Activated naive CD8-positive, alpha-beta T cell treated with anti-CD3 and anti-CD28 coated beads for 36 hours (primary cell): ENCODE measurements at regions not wholly inside any gene's neighbourhood (a gene's known extent, or its start where the extent isn't known, plus 50 kb on each side); places are given as distances from the start of the nearest gene placed in this dataset.

Experiments
- DNase-seq: peaks from one replicate; pipeline ENCODE4 v3.0.0; 2021
- H3K27ac Mint-ChIP-seq: one replicate; pipeline ENCODE4 v1.8.0; 2022; ENCODE audit warnings: mild to moderate bottlenecking, moderate library complexity, mixed read lengths
- H3K27me3 Mint-ChIP-seq: one replicate; pipeline ENCODE4 v1.8.0; 2022; ENCODE audit warnings: mild to moderate bottlenecking, mixed read lengths
- H3K36me3 Mint-ChIP-seq: one replicate; pipeline ENCODE4 v1.8.0; 2021; ENCODE audit warnings: mild to moderate bottlenecking, mixed read lengths
- H3K4me1 Mint-ChIP-seq: one replicate; pipeline ENCODE4 v1.8.0; 2021; ENCODE audit warnings: mixed read lengths
- H3K4me3 Mint-ChIP-seq: one replicate; pipeline ENCODE4 v1.8.0; 2022; ENCODE audit warnings: mild to moderate bottlenecking, moderate library complexity, mixed read lengths
- H3K9me3 Mint-ChIP-seq: one replicate; pipeline ENCODE4 v1.8.0; 2022; ENCODE audit warnings: mixed read lengths

DNA sequence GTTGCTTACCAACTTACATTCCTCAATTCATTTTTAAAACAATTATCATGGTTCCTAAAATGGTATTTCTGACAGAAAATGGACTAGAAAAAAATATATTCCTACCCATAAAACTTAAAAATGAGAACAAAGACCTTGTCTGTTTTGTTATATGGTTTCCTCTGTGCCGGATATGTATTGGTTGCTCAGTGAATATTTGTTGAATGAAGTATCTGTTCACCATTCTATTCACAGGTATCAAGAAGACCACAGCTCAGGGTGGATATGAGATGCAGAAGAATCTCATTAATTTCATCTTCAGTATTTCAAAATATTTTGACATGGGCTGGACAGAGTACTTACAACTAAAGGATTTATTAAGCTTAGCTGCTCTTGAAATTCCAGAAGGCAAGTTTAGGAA, 58.1 kb downstream of the TUSC7 start:
- no peak overlapping the region for H3K4me3 Mint-ChIP-seq
- peaks cover 3% of the 10 kb centered on the region for H3K27me3 Mint-ChIP-seq
- no peak for DNase-seq
- no peak overlapping the region for H3K27ac Mint-ChIP-seq
- H3K4me1 Mint-ChIP-seq = peaks cover 1% of the 10 kb centered on the region
- no peaks in the 10 kb centered on the region for H3K36me3 Mint-ChIP-seq
- no peaks in the 10 kb centered on the region for H3K9me3 Mint-ChIP-seq

DNA sequence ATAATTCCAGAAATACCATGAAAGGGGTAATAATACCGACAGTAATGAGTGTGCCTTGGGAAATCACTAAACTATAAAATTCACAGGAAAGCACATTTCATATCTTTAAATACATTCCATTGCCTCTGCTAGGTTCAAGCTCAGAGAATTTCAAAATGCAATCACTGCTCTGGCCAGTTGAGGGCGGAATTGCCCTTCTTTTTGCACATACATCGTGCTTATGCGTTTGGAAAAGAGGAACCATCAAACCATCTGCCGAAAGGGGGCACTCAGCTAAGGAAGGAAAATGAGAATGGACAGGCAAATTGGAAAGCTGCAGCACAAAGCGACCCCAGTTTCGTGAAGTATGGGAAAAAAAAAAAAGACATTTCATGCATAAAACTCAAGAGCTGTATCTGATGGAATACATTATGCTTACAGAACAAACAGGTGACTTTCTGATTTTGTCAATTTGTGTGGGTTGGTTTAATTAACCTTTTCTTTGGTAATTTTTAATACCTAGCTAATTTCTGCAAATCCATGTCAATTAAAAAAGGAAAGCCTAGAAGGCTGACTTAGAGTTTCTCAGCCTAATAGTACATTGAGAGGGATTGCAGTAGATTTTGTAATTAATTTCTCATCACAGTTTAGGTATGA, 61.4 kb downstream of the TUSC7 start:
- Mint-ChIP-seq H3K36me3 (no peaks in the 10 kb centered on the region), H3K27ac (no peak overlapping the region), H3K4me3 (no peak overlapping the region), H3K9me3 (no peaks in the 10 kb centered on the region), H3K4me1 (peaks cover 1% of the 10 kb centered on the region), H3K27me3 (peaks cover 3% of the 10 kb centered on the region)
- DNase-seq = peak; percentile 35

DNA sequence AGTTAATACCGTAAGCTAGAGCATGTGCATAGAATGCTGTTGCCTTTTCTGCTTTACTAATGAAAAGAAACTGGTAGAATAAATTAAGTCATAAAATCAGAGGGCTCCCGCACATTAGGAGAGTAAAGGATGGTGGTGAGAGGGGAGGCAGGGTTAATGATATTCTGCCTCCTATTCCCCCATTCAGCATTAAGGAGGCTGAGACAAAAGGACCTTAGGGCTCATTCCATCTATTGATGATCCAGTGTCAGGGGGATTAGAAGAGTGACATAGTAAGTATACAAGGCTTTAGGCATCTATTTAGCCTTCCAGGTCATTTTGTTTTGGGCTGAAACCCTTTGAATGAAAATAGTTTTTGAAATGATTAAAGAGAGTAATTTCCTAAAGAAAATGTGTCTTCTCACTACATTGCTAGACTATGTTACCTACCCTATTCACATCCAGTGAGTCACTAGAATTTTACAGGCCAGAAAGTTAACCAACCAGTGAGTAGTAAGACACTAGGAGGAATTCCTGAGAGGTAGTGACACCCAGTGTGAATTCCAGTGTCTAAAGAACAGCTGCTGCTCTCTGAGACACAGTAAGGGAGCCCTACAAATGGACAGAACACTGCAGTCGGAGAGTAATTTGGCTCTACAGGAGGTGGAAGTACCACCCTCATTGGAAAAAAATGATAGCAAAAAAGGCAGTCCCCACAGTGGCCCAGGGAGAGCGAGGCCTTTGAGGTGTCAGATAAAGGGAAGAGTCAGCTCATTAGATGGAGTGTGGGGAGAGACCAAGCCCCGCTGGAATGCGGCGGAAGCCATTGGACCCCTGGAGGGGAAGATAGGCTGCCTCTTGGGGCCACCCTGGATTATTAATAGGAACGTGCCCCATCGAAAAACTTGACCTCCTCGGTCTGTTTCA, 67.6 kb downstream of the TUSC7 start:
- Mint-ChIP-seq H3K27me3 (no peaks in the 10 kb centered on the region), H3K4me1 (no peaks in the 10 kb centered on the region), H3K27ac (no peak overlapping the region), H3K4me3 (no peak overlapping the region), H3K36me3 (no peaks in the 10 kb centered on the region), H3K9me3 (no peaks in the 10 kb centered on the region)
- no peak for DNase-seq

DNA sequence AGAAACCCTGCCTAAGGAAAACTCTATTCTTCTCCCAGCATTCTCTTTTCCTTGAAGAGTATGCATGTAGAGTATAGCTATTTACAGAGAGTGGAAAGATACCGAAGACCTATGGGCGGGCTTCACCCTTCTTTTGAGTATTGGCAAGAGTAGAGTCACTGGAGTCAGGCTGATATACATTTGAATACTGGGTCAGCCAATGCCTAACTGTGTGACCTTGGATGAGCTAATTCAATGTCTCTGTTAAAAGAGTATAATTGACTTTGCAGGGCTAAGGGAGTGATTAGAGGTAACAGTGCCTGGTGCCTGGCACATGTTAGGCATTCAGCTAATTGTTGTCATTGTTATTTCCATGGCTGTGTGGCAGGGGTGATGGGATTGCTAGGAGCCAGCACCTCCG, 75.6 kb downstream of the TUSC7 start:
- no peaks in the 10 kb centered on the region for H3K4me1 Mint-ChIP-seq
- DNase-seq = no peak
- H3K9me3 Mint-ChIP-seq = no peaks in the 10 kb centered on the region
- H3K27ac Mint-ChIP-seq = no peak overlapping the region
- H3K36me3 Mint-ChIP-seq = no peaks in the 10 kb centered on the region
- H3K27me3 Mint-ChIP-seq = no peaks in the 10 kb centered on the region
- no peak overlapping the region for H3K4me3 Mint-ChIP-seq

DNA sequence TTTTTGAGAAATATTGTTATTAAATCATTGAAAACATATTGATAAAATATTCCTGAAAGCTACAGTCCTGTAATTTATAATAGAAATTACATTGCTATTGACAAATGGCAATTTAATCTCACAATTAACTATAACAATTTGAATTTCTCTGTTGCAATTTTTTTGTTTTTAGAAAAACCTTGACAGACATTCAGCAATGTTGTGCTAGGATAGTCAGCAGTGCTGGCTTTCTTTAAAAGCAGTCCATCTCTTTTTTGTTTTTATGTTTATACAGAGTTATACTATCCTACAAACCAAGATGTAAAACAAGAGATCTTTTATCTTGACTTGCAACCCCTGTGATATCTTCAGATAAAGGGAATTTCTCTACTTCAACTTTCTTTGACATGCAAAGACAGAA, 93.1 kb downstream of the TUSC7 start:
- peaks cover 5% of the 10 kb centered on the region for H3K9me3 Mint-ChIP-seq
- no peaks in the 10 kb centered on the region for H3K36me3 Mint-ChIP-seq
- H3K4me3 Mint-ChIP-seq = no peak overlapping the region
- no peaks in the 10 kb centered on the region for H3K27me3 Mint-ChIP-seq
- DNase-seq = no peak
- no peaks in the 10 kb centered on the region for H3K4me1 Mint-ChIP-seq
- H3K27ac Mint-ChIP-seq = no peak overlapping the region

DNA sequence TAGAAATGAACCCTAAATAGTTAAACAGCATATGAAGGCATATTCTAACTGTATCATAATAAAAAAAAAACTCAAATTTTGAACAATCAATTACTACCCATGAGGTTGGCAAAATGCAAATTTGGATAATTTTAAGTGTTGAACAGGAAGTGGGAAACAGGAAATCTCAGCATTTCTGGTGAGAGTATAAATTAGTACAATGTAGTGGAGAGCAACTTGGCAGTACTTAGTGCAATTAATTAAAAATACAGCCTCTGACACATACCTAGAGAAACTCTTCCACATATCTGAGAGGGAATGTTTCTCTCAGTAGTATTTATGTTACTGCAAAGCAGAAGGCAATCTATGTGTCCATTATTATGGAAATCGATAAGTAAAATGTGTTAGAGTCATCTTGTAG, 96.8 kb downstream of the TUSC7 start:
- peaks cover 10% of the 10 kb centered on the region for H3K9me3 Mint-ChIP-seq
- no peaks in the 10 kb centered on the region for H3K4me1 Mint-ChIP-seq
- H3K27me3 Mint-ChIP-seq = no peaks in the 10 kb centered on the region
- H3K36me3 Mint-ChIP-seq = no peaks in the 10 kb centered on the region
- DNase-seq = no peak
- no peak overlapping the region for H3K4me3 Mint-ChIP-seq
- no peak overlapping the region for H3K27ac Mint-ChIP-seq

DNA sequence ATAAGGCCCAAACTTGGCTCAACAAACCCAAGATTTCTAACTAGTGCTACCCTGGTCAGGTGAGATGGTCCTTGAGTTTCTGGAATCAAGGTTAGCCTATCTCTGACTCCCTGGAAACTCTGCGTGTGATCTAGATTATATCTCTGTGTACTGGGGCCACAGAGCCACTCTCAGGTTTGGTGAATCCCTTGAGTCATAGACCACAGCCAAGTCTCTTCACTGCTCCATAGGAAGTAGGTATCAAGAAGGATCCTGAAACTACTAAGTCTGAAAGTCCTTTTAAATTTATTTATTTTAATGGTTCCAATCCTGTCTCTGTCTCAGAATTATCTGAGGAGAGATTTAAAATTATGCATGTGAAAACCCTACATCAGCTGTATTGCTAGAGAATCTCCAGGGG, 99.1 kb downstream of the TUSC7 start:
- Mint-ChIP-seq H3K27ac (no peak overlapping the region), H3K36me3 (no peaks in the 10 kb centered on the region), H3K27me3 (no peaks in the 10 kb centered on the region), H3K4me1 (no peaks in the 10 kb centered on the region), H3K4me3 (no peak overlapping the region), H3K9me3 (peaks cover 9% of the 10 kb centered on the region)
- no peak for DNase-seq

DNA sequence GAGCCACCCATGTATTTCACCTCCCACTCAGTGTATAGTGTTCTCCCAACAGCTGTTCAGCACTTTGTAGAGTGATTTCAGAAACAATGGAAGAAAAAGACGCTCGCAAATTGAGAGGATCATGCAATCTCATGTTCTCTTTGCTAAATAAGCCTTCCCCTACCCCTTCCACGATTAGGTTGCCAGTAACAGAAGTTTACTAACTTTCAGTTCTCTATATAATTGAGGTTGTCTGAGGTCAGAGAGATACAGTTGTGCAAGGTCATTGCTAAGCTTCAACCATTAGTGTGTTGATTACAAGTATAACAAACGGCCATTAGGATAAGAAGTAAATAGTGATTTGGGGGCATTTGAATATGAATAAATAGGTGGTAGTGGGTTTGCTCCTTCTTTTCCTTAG, 99.6 kb downstream of the TUSC7 start:
- no peak for DNase-seq
- H3K27ac Mint-ChIP-seq = no peak overlapping the region
- no peaks in the 10 kb centered on the region for H3K4me1 Mint-ChIP-seq
- H3K36me3 Mint-ChIP-seq = no peaks in the 10 kb centered on the region
- H3K9me3 Mint-ChIP-seq = peaks cover 9% of the 10 kb centered on the region
- no peak overlapping the region for H3K4me3 Mint-ChIP-seq
- no peaks in the 10 kb centered on the region for H3K27me3 Mint-ChIP-seq

DNA sequence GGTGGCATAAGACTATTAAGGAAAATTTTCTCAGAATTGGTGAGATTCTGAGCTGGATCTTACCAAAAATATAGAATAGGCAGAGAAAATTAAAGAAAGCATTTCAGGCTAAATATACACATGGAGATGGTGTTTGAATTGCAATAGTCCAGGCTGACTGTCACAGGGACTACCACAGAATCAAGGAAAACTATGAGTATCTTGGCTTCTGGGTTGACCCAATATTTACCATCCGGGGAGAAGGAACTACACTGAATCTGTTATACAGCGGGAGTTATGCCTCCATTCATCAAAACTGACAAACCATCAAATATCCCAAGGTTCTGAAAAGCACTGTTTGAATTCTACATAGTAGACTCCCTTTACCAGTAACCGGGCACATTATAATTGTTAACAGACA, 102.2 kb downstream of the TUSC7 start:
- no peak for DNase-seq
- no peaks in the 10 kb centered on the region for H3K27me3 Mint-ChIP-seq
- peaks cover 7% of the 10 kb centered on the region for H3K9me3 Mint-ChIP-seq
- no peaks in the 10 kb centered on the region for H3K4me1 Mint-ChIP-seq
- H3K4me3 Mint-ChIP-seq = no peak overlapping the region
- H3K27ac Mint-ChIP-seq = no peak overlapping the region
- no peaks in the 10 kb centered on the region for H3K36me3 Mint-ChIP-seq

DNA sequence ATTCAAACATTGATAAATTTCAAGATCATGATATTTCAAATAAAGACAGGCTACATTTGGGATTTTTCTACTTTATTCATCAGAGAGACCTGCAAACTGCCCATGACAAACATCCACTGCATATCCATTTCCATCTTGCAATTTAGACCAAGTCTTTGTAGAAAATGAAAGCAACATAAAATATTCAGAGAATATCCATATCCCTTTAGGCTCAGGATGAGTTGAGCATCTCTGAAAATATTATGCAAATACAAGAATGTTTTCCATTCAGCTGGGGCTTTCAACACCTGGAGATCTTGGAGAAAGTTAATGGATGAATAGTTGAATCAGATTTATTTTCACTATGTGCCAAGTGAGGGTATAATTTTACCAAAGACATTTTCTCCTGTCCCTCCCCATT, 103.4 kb downstream of the TUSC7 start:
- peaks cover 5% of the 10 kb centered on the region for H3K9me3 Mint-ChIP-seq
- no peak for DNase-seq
- no peaks in the 10 kb centered on the region for H3K36me3 Mint-ChIP-seq
- H3K4me1 Mint-ChIP-seq = no peaks in the 10 kb centered on the region
- H3K27me3 Mint-ChIP-seq = no peaks in the 10 kb centered on the region
- H3K4me3 Mint-ChIP-seq = no peak overlapping the region
- H3K27ac Mint-ChIP-seq = no peak overlapping the region

DNA sequence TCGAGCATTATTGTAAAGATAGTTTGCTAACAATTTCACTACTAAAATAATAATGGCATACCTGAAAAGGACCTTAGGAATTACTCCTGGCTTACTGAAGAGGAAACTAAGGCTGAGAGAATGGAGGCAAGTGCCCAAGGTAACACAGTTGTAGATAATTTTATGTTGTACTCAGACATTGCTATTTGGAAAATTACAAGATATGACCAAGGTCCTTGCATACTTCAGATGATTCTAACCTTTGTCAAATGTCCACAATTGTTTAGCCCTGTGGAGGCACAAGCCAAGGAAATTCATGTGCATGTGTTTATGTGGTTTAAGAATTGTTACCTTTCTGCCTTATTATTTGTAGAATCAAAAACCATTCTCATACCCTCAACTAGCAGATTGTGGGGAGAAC, 105.7 kb downstream of the TUSC7 start:
- Mint-ChIP-seq H3K27ac (no peak overlapping the region), H3K9me3 (peaks cover 3% of the 10 kb centered on the region), H3K27me3 (no peaks in the 10 kb centered on the region), H3K4me1 (no peaks in the 10 kb centered on the region), H3K36me3 (no peaks in the 10 kb centered on the region), H3K4me3 (no peak overlapping the region)
- no peak for DNase-seq

DNA sequence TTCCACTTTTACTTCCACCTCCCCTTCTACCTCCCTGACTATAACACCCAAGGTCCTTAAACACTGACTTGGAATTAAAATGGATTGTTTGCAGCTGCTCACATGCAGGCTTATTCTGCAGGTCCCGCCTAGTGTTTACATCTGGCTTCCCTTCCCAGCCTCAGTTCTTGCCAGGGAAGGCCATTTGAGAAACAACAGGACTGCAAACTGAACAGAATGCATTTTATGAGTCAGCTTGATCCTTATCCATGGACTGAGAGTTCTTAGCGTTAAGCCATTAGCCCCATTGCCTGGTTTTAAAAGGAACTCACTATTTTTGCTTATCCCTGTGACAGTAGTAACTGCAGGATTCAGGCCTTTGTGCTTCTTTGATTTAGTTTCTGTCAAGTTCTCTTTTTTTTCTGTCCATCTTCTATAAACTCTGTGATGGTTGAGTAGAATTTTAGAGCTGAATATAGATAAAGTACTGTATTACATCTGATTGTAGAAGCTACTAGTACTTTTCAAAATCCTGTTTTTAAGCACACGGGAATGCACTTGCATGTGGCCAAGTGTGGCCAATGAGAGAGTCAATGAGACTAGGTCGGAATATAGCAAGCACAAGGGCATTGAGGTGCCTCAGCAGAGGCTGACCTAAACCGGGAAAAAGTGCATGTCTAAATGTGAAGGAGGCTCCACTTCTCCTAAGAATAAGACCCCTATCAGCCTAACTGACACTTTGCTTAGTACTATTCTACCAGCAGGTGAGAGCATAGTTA, 106.4 kb downstream of the TUSC7 start:
- H3K27me3 Mint-ChIP-seq = no peaks in the 10 kb centered on the region
- no peak for DNase-seq
- H3K4me1 Mint-ChIP-seq = no peaks in the 10 kb centered on the region
- no peak overlapping the region for H3K27ac Mint-ChIP-seq
- no peaks in the 10 kb centered on the region for H3K9me3 Mint-ChIP-seq
- no peak overlapping the region for H3K4me3 Mint-ChIP-seq
- no peaks in the 10 kb centered on the region for H3K36me3 Mint-ChIP-seq

DNA sequence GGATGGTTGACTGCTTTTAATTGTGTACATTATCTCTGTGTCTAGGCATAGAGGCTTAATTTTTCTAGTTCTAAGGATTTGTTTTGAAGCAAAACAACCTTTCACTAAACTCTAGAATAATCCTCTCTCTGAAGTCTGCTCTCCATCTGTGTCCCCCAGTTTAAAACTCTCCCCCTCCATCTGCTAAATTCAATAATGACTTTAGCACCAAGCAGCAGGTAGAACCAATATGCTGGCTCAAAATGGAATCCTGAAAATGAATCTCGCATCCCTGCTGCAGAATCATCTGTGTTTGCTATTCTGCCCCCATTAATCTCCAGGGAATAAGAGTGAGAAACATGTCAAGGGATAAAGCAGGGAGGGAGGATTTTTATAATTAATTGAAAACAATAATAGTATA, 111.8 kb downstream of the TUSC7 start:
- no peaks in the 10 kb centered on the region for H3K9me3 Mint-ChIP-seq
- no peak overlapping the region for H3K27ac Mint-ChIP-seq
- H3K36me3 Mint-ChIP-seq = no peaks in the 10 kb centered on the region
- H3K4me3 Mint-ChIP-seq = no peak overlapping the region
- no peaks in the 10 kb centered on the region for H3K27me3 Mint-ChIP-seq
- no peak for DNase-seq
- no peaks in the 10 kb centered on the region for H3K4me1 Mint-ChIP-seq

DNA sequence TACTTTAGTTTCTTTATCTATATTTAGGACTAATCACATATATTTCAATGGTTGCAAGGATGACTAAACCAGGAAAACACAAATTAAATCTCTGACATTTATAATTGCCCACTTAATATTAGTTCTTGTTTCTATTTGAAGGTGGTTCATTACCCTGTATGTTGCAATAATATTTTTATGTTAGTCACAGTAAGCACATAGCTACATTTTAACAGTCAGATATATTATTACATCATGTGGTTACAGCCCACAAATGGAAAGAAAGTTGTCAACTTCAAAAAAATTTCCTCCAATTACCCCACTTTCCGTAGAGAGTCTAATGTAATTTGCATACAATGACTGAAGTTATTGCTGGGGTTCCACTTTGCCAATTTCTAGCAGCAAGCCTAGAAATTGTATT, 114.6 kb downstream of the TUSC7 start:
- Mint-ChIP-seq H3K4me3 (no peak overlapping the region), H3K9me3 (no peaks in the 10 kb centered on the region), H3K36me3 (no peaks in the 10 kb centered on the region), H3K4me1 (no peaks in the 10 kb centered on the region), H3K27ac (no peak overlapping the region), H3K27me3 (no peaks in the 10 kb centered on the region)
- DNase-seq = no peak

DNA sequence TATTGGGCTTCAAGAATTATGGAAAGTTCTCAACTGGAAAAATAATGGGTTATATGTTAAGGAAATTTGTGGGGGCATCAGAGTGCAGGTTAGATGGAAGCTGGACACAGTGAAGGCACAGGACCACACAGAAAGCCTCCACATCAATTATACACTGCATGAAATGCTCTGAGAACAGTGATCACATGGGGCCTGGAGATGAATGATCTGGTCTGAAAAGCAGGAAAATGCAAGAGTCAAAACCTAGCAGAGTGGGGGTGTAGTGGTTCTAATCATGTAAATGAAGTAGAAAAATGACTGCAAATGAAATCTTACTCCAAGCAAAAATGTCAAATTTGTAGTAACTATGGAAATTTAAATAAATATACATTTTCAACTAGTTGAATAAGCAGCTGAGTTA, 123.6 kb downstream of the TUSC7 start:
- no peaks in the 10 kb centered on the region for H3K36me3 Mint-ChIP-seq
- no peak overlapping the region for H3K4me3 Mint-ChIP-seq
- no peaks in the 10 kb centered on the region for H3K9me3 Mint-ChIP-seq
- H3K27me3 Mint-ChIP-seq = no peaks in the 10 kb centered on the region
- H3K4me1 Mint-ChIP-seq = no peaks in the 10 kb centered on the region
- no peak overlapping the region for H3K27ac Mint-ChIP-seq
- DNase-seq = no peak
